Stimulated activated memory B cell treated with anti-CD40 and anti-IgM and Interleukin-4, amounts not matched to agents 10 μg/mL and 1 μg/mL and 100 μg/mL, for 72 hours (primary cell): ENCODE measurements at regions not wholly inside any gene's neighbourhood (a gene's known extent, or its start where the extent isn't known, plus 50 kb on each side); places are given as distances from the start of the nearest gene placed in this dataset.
A peak's percentile ranks its signal among the peaks of the same experiment; 100 is the strongest.
"Not testable (repeated sequence)": the region's sequence is repeated elsewhere in the genome, so short reads cannot be mapped to it uniquely, and the experiment has no call there.

Source experiments
- ATAC-seq: fragments of 150-1000 bp; cut with Tn5 transposase; 2 replicates; pipeline ENCODE4 v1.10.0; 2021
- H3K27ac Mint-ChIP-seq: one replicate; pipeline ENCODE4 v1.8.0; 2022; ENCODE audit warnings: mild to moderate bottlenecking, mixed read lengths
- H3K27me3 Mint-ChIP-seq: one replicate; pipeline ENCODE4 v1.8.0; 2022; ENCODE audit warnings: mixed read lengths
- H3K36me3 Mint-ChIP-seq: one replicate; pipeline ENCODE4 v1.8.0; 2022; ENCODE audit warnings: mixed read lengths
- H3K4me1 Mint-ChIP-seq: one replicate; pipeline ENCODE4 v1.8.0; 2022; ENCODE audit warnings: mixed read lengths
- H3K4me3 Mint-ChIP-seq: one replicate; pipeline ENCODE4 v1.8.0; 2022; ENCODE audit warnings: mild to moderate bottlenecking, moderate library complexity, mixed read lengths
- H3K9me3 Mint-ChIP-seq: one replicate; pipeline ENCODE4 v1.8.0; 2022; ENCODE audit warnings: mixed read lengths

DNA sequence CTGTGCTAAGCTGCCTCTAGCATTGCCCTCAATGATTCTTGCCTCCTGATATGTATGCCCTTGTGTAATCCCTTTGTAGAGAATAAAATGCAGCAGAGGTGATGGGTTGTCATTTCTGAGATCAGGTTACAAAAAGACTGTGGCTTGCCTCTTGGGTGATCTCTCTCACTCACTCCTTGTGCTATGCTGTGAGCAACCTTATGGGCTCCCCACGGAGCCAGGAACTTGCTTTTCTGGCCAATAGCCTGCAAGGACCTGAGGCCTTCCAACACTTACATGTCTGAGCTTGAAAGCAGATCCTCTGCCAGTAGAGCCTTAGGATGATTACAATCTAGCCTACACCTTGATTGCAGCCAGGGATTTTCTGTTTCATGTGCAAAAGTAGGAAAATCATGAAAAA, 123.1 kb upstream of the XIRP2 start:
- no peak for ATAC-seq
- Mint-ChIP-seq H3K4me1 (no peaks in the 10 kb centered on the region), H3K4me3 (no peak overlapping the region)

DNA sequence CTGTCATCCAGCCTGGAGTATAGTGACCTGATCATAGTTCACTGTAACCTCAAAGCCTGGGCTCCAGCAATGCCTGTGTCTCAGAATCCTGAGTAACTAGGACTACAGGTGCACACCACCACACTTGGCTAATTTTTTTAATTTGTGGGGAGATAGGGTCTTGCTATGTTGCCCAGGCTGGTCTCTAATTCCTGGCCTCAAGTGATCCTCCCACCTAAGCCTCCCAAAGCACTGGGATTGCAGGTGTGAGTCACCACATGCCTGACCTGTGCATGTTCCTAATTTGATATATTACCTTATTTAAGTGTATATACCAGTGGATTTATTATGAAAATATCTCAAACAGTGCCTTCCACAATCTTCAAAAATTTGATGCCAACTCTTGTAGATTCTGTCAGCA, 123.6 kb upstream of the XIRP2 start:
- no peak for ATAC-seq
- Mint-ChIP-seq H3K36me3 (no peaks in the 10 kb centered on the region), H3K27ac (no peak overlapping the region), H3K4me3 (no peak overlapping the region), H3K27me3 (no peaks in the 10 kb centered on the region), H3K4me1 (no peaks in the 10 kb centered on the region), H3K9me3 (peaks cover 12% of the 10 kb centered on the region)

More for the DNA sequence above, 123.1 kb upstream of the XIRP2 start:
- Mint-ChIP-seq H3K27me3 (no peaks in the 10 kb centered on the region), H3K36me3 (no peaks in the 10 kb centered on the region), H3K27ac (no peak overlapping the region), H3K9me3 (peaks cover 12% of the 10 kb centered on the region)

DNA sequence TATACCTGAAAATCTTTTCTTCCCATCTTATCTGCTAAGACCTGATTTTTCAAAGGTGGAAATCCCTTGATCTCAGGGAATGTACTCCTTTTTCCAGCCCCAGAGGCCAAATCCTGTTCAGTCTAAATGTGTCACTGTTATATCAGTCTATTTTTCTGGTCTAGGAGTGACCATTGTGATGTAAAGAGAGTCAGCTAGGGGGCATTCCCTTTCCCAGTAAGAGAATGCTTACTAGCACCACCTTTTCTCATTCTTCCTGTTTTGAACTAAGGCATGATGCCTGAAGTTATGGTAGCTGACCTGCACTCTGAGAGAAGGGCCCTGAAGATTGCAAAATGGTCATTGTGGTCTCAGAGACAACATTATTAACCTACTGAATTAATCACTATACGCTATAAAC, 124.1 kb upstream of the XIRP2 start:
- Mint-ChIP-seq H3K27ac (no peak overlapping the region), H3K4me3 (no peak overlapping the region), H3K27me3 (no peaks in the 10 kb centered on the region), H3K4me1 (no peaks in the 10 kb centered on the region), H3K9me3 (peaks cover 9% of the 10 kb centered on the region), H3K36me3 (no peaks in the 10 kb centered on the region)
- no peak for ATAC-seq

DNA sequence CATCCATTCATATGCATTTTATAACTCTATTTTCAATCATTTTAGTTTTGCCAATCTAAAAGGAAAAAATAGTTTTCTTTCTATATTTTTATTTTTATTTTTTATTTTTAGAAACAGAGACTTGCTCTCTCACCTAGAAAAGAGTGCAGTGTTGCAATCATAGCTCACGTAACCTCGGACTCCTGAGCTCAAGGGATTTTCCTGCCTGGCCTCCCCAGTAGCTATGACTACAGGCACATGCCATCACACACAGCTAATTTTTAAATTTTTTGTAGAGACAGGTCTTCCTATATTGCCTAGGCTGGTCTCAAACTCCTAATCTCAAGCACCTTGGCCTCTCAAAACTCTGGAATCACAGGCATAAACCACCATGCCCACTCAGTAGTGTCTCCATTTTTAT, 125.5 kb upstream of the XIRP2 start:
- ATAC-seq, result no peak
- Mint-ChIP-seq H3K36me3 (no peaks in the 10 kb centered on the region), H3K4me3 (no peak overlapping the region), H3K27ac (no peak overlapping the region), H3K9me3 (peaks cover 9% of the 10 kb centered on the region), H3K4me1 (no peaks in the 10 kb centered on the region), H3K27me3 (no peaks in the 10 kb centered on the region)

DNA sequence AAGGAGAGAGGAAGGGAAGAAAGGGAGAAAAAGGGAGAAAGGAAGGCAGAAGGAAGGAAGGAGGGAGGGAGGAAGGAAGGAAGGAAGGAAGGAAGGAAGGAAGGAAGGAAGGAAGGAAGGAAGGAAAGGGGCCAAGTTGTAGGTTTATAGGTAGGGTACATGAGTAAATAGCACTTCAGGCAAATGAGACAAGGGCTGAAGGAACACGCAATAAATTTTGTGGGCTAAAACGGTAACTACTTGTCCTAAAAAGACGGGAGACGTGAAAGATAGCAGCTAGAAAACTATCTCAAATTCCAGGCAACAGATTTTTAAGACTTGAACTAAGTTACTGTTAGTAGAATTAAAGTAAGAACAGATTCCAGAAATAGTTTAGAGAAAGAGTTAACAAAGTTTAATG, 129.3 kb upstream of the XIRP2 start:
- H3K4me1 Mint-ChIP-seq, result no peaks in the 10 kb centered on the region
- H3K27me3 Mint-ChIP-seq, result no peaks in the 10 kb centered on the region
- H3K4me3 Mint-ChIP-seq, result no peak overlapping the region
- no peak overlapping the region for H3K27ac Mint-ChIP-seq
- H3K36me3 Mint-ChIP-seq, result no peaks in the 10 kb centered on the region
- no peak for ATAC-seq
- peaks cover 9% of the 10 kb centered on the region for H3K9me3 Mint-ChIP-seq

DNA sequence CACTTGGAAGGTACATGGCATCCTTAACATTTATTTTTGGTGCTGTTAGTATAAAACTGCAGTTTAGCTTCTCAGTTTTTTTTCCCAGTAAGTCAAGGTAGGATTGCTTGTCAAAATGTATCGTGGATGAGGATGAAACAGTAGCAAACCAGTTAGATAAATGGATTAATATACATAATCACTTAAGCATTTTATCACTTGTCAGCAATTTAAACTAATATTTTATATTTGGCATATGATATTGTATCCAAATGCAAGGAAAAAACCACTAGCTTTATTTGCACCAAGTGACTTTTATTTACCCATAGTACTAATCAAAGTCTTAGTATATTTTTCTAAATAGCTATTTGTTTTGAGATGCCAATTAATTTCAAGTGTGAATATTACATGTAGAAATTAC, 137.7 kb upstream of the XIRP2 start:
- no peaks in the 10 kb centered on the region for H3K27me3 Mint-ChIP-seq
- no peak overlapping the region for H3K27ac Mint-ChIP-seq
- H3K36me3 Mint-ChIP-seq, result no peaks in the 10 kb centered on the region
- no peaks in the 10 kb centered on the region for H3K9me3 Mint-ChIP-seq
- H3K4me1 Mint-ChIP-seq, result no peaks in the 10 kb centered on the region
- no peak overlapping the region for H3K4me3 Mint-ChIP-seq
- ATAC-seq, result no peak

DNA sequence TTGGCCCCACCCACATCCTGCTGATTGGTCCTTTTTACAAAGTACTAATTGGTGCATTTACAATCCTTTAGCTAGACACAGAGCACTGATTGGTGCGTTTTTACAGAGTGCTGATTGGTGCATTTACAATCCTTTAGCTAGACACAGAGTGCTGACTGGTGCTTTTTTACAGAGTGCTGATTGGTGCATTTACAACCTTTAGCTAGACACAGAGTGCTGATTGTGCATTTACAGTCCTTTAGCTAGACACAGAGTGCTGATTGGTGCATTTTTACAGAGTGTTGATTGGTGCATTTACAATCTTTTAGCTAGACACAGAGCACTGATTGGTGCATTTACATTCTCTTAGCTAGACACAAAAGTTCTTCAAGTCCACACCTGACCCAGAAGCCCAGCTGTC, 144.2 kb upstream of the XIRP2 start:
- not testable (repeated sequence) for H3K27me3 Mint-ChIP-seq, H3K4me3 Mint-ChIP-seq, H3K36me3 Mint-ChIP-seq, H3K27ac Mint-ChIP-seq, ATAC-seq, H3K4me1 Mint-ChIP-seq
- peaks cover 10% of the 10 kb centered on the region for H3K9me3 Mint-ChIP-seq

DNA sequence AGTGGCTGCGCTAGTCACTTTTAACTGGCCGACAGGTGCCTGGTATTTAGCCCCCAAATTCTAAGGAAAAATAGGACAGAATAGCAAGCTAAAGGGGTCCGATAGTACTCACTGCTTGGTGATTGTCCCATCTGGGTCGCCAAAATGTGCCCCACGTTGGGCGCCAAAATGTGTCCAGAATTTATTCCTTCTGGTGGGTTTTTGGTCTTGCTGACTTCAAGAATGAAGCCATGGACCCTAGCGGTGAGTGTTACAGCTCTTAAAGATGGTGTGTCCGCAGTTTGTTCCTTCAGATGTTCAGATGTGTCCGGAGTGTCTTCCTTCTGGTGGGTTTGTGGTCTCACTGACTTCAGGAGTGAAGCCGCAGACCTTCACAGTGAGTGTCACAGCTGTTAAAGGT, 144.8 kb upstream of the XIRP2 start:
- not testable (repeated sequence) for ATAC-seq, H3K36me3 Mint-ChIP-seq

DNA sequence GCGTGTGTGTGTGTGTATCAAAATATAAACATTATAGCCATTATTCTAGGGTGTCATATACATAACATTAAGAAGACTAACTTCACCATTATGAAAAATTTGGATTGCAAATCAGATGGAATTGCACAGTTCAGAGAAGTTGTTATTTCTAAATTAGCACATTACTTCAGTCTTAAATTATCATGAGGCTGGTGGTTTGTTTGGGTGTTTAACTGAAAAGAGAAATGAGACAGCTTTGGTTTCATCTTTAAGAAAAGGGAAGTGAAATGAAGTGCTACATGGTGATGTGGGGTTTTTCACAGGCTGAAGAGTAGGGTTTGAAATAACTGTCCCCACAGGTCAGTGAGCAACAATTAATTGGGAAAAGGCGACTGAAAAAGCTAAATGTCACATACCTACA, 161.2 kb upstream of the XIRP2 start:
- peak; percentile 51 for ATAC-seq
- no peak overlapping the region for H3K27ac Mint-ChIP-seq
- no peak overlapping the region for H3K4me3 Mint-ChIP-seq
- H3K27me3 Mint-ChIP-seq, result no peaks in the 10 kb centered on the region
- peaks cover 24% of the 10 kb centered on the region for H3K9me3 Mint-ChIP-seq
- no peaks in the 10 kb centered on the region for H3K4me1 Mint-ChIP-seq
- H3K36me3 Mint-ChIP-seq, result no peaks in the 10 kb centered on the region

More for the DNA sequence above, 144.8 kb upstream of the XIRP2 start:
- not testable (repeated sequence) for H3K4me1 Mint-ChIP-seq, H3K27me3 Mint-ChIP-seq, H3K4me3 Mint-ChIP-seq, H3K27ac Mint-ChIP-seq
- H3K9me3 Mint-ChIP-seq, result peaks cover 13% of the 10 kb centered on the region

DNA sequence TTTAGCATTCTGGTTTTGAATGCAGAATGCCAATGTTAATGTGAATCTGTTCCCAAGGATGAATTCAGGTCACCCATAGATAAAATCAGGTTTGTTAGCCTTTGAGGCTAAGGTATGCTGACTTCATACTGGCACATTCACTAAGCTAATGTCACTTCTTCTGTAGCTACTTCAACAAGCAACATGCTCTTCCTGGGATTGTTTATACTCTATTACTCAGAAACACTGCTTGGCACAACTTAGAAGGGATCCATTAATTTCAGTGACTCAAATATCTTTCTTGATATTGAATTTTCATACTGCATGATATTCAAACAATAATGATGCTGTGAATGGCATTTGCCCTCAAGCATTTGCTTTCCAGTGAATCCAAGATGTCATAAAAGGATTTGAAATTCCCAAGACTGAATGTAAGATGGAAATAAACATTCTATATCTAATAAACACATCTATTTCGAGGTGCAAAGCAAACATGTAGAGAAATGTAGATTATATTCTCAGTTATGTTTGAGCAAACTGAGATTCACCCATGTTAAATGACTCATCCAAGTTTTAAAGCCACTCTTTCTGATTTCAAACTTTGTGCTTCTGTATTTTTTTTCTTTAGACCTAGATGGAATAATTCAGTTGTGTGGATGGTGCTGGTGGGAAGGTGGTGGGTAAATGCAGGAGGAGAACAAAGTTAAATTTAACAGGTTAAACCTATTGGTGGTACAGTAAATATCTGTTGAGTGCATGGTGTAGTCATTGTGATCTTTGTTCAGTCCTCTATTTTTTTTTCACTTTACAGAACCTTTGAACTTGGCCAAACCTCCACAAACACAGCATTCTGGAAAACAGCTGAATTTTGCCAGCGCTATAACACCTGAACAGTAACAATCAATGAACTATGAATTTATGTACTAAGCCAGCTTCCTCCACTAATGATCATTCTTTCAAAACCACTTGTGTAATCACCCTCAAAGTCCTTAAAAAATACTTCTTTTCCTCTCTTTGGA, 162.1 kb upstream of the XIRP2 start:
- no peaks in the 10 kb centered on the region for H3K4me1 Mint-ChIP-seq
- H3K27ac Mint-ChIP-seq, result no peak overlapping the region
- peaks cover 26% of the 10 kb centered on the region for H3K9me3 Mint-ChIP-seq
- ATAC-seq, result no peak
- no peak overlapping the region for H3K4me3 Mint-ChIP-seq
- no peaks in the 10 kb centered on the region for H3K27me3 Mint-ChIP-seq
- no peaks in the 10 kb centered on the region for H3K36me3 Mint-ChIP-seq

DNA sequence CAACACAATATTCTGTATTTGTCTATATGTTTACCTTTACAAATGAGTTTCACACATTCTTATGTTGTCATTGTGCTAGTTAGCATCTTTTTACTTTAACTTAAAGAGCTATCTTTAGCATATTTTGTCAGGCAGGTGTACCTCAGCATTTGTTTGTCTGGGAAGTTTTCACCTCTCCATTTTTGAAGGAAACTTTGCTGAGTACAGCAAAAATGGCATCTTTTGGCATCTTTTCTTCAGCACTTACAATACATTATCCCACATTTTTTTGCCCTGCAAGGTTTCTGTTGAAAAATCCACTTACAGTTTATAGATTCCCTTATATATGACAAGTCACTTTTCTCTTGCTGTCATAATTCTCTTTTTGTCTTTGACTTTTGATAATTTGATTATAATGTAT, 171.3 kb upstream of the XIRP2 start:
- Mint-ChIP-seq H3K27me3 (no peaks in the 10 kb centered on the region), H3K4me1 (no peaks in the 10 kb centered on the region), H3K27ac (no peak overlapping the region), H3K9me3 (peaks cover 4% of the 10 kb centered on the region), H3K36me3 (no peaks in the 10 kb centered on the region), H3K4me3 (no peak overlapping the region)
- no peak for ATAC-seq

DNA sequence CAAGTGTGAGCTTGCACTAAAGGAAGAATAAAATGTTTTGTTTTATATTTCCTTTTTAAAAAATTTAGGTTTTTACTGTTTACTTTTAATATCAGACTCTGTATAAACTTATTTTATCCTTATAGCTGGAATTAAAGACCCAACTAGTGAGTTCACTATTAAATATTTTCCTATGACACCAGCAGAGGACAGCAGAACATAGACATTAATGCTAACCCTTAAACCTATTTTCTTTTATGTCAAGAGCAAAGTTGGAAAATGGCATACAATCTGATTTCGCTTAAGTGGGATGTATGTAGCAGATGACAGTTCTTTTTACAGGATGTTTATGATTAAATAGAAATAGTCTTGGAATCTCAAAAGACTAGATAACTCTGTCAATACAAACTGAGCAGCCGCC, 188.2 kb upstream of the XIRP2 start:
- Mint-ChIP-seq H3K9me3 (no peaks in the 10 kb centered on the region), H3K4me3 (no peak overlapping the region), H3K4me1 (no peaks in the 10 kb centered on the region), H3K27me3 (no peaks in the 10 kb centered on the region), H3K36me3 (no peaks in the 10 kb centered on the region), H3K27ac (no peak overlapping the region)
- ATAC-seq, result no peak

DNA sequence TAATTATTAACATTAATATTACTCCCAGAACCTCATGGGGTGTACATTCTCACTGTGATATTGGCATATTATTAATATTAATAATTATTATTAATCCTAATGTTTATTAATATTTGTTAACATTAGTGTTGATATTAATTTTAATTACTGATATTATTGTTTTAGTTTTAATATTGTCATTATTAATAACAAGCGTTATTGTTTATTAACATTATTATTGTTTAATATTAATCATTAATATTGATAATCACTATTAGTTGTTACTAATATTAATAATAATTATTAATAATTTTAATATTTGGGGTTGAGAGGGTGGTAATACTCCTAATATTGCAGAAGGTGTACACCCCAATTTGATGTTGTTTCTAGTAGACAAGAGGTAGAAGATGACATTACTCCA, 193.1 kb upstream of the XIRP2 start:
- Mint-ChIP-seq H3K27ac (no peak overlapping the region), H3K9me3 (peaks cover 3% of the 10 kb centered on the region), H3K4me3 (no peak overlapping the region), H3K36me3 (no peaks in the 10 kb centered on the region), H3K4me1 (no peaks in the 10 kb centered on the region), H3K27me3 (no peaks in the 10 kb centered on the region)
- ATAC-seq, result no peak

DNA sequence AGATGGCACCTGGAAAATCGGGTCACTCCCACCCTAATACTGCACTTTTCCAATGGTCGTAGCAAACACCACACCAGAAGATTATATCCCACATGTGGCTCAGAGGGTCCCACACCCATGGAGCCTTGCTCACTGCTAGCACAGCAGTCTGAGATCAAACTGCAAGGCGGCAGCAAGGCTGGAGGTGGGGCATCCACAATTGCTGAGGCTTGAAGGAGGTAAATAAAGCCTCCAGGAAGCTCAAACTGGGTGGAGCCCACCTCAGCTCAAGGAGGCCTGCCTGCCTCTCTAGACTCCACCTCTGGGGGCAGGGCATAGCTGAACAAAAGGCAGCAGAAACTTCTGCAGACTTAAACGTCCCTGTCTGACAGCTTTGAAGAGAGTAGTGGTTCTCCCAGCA, 192.0 kb upstream of the SCN7A start:
- H3K36me3 Mint-ChIP-seq, H3K27ac Mint-ChIP-seq, ATAC-seq, H3K9me3 Mint-ChIP-seq, H3K4me3 Mint-ChIP-seq, H3K27me3 Mint-ChIP-seq, H3K4me1 Mint-ChIP-seq: not testable (repeated sequence)

DNA sequence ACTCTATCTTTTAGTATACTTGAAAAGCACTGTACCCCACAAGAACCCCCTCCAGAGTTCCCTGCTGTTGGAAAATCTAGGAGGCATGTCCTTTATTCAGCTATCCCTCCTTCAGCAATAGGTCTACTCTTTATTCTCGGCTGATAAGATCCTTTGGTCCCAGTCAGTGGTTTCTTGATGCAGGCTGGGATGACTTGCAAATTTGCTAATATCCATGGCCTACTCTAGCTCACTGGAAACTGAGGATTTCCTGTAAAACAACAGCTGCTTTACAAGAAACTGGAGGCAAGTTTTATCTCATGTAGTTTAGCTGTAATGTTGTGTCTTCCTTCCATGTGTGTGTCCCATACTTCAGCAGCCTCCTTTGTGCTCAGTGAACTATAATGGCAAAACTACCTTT, 183.9 kb upstream of the SCN7A start:
- Mint-ChIP-seq H3K4me3 (no peak overlapping the region), H3K4me1 (no peaks in the 10 kb centered on the region), H3K27me3 (no peaks in the 10 kb centered on the region), H3K27ac (no peak overlapping the region), H3K9me3 (no peaks in the 10 kb centered on the region), H3K36me3 (no peaks in the 10 kb centered on the region)
- ATAC-seq, result no peak

DNA sequence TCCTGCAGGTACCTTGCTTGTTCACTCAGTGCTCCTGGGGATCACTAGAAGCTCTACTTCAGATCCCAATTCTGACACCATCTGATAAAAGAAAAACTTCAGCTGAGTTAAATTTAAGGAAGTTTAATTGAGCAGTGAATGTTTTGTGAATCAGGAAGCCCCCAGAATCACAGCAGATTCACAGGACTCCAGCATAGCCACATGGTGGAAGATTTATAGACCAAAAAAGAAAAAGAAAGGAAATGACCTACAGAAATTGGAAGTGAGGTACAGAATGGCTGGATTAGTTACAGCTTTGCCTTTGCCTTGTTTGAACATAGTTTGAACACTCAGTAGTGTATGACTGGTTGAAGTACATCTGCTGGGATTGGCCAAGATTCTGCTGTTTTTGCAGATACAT, 182.7 kb upstream of the SCN7A start:
- H3K27ac Mint-ChIP-seq, result no peak overlapping the region
- no peaks in the 10 kb centered on the region for H3K4me1 Mint-ChIP-seq
- no peaks in the 10 kb centered on the region for H3K36me3 Mint-ChIP-seq
- no peaks in the 10 kb centered on the region for H3K27me3 Mint-ChIP-seq
- ATAC-seq, result no peak
- H3K4me3 Mint-ChIP-seq, result no peak overlapping the region
- H3K9me3 Mint-ChIP-seq, result no peaks in the 10 kb centered on the region
